ENCODE measurements at regions not wholly inside any gene's neighbourhood (a gene's known extent, or its start where the extent isn't known, plus 50 kb on each side); places are given as distances from the start of the nearest gene placed in this dataset.

DNA sequence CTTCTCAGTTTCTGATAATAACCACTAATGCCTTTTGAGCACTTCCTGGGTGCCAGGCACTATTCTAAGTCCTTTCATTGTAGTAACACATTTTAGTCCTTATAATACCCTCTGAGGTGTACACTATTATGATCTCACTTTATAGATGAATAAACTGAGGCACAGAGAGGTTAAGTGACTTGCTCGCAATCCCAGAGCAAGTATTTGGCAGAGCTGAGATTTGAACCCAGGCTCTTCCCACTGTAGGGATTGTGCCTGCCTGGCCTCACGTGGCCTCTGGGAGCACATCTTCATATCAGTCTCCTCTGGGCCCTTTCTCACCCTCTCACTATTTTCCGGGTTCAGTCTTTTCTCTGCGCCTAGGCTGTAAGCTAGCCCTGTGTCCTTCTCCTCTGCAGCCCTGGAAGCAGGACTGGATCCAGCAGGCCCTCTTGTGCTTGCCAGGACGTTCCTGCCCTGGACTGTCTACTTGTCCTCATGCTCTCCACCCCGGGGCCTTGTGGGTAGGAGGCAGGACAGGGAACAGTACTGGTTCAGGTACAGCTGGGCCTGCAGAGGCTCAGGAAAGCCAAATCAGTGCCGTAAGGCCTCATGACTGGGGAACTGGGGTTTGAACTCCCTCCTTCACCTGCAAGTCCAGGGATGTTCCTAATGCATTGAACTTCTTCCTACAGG, 139.6 kb downstream of the VEGFA start:
- no peak for TF ChIP-seq CTCF (conservative IDR thresholded peaks at IDR 0.05)
- TF ChIP-seq EZH2 (IDR thresholded peaks at IDR 0.05; ENCODE audit: low read depth) = no peak

All from PC-9 (cell line).